Stimulated activated CD8-positive, alpha-beta memory T cell treated with anti-CD3 and anti-CD28 coated beads, Interleukin-12 subunit alpha, Interleukin-12 subunit beta, amount 100 ng/mL, for 1 hour (primary cell): ENCODE measurements at regions not wholly inside any gene's neighbourhood (a gene's known extent, or its start where the extent isn't known, plus 50 kb on each side); places are given as distances from the start of the nearest gene placed in this dataset.
"Not testable (repeated sequence)": the region's sequence is repeated elsewhere in the genome, so short reads cannot be mapped to it uniquely, and the experiment has no call there.

Source experiments
- DNase-seq: peaks from one replicate; pipeline ENCODE4 v3.0.0-alpha.2; 2020; ENCODE audit warnings: low read depth

- DNase-seq, result not testable (repeated sequence)
Measured at GRCh38 chr5:166742951-166743350, 1548.5 kb upstream of the WWC1 start.

- DNase-seq, result no peak
Measured at GRCh38 chr5:166746506-166746905, 1544.9 kb upstream of the WWC1 start.

- DNase-seq, result no peak
Measured at GRCh38 chr5:166750376-166750775, 1541.1 kb upstream of the WWC1 start.

- no peak for DNase-seq
Measured at GRCh38 chr5:166758151-166758550, 1533.3 kb upstream of the WWC1 start.

GRCh38 chr5:166767858-166768257 is 1523.6 kb upstream of the WWC1 start:
- no peak for DNase-seq

- no peak for DNase-seq
Measured at GRCh38 chr5:166768536-166768935, 1522.9 kb upstream of the WWC1 start.

- DNase-seq, result no peak
Measured at GRCh38 chr5:166772770-166773169, 1518.7 kb upstream of the WWC1 start.

GRCh38 chr5:166781737-166782136 is 1509.7 kb upstream of the WWC1 start:
- no peak for DNase-seq

GRCh38 chr5:166784545-166785078 is 1506.8 kb upstream of the WWC1 start:
- DNase-seq, result no peak

GRCh38 chr5:166786178-166786577 is 1505.3 kb upstream of the WWC1 start:
- DNase-seq, result no peak

- DNase-seq, result no peak
Measured at GRCh38 chr5:166786889-166787288, 1504.6 kb upstream of the WWC1 start.

GRCh38 chr5:166788050-166788449 is 1503.4 kb upstream of the WWC1 start:
- no peak for DNase-seq

- no peak for DNase-seq
Measured at GRCh38 chr5:166795756-166796155, 1495.7 kb upstream of the WWC1 start.

GRCh38 chr5:166803058-166803457 is 1488.4 kb upstream of the WWC1 start:
- DNase-seq, result no peak

- not testable (repeated sequence) for DNase-seq
Measured at GRCh38 chr5:166804223-166804622, 1487.2 kb upstream of the WWC1 start.

- DNase-seq, result not testable (repeated sequence)
Measured at GRCh38 chr5:166804693-166805092, 1486.8 kb upstream of the WWC1 start.

GRCh38 chr5:166810093-166810658 is 1481.3 kb upstream of the WWC1 start:
- not testable (repeated sequence) for DNase-seq

GRCh38 chr5:166810721-166811120 is 1480.7 kb upstream of the WWC1 start:
- DNase-seq, result no peak

GRCh38 chr5:166823360-166823759 is 1468.1 kb upstream of the WWC1 start:
- no peak for DNase-seq

GRCh38 chr5:166834246-166834645 is 1457.2 kb upstream of the WWC1 start:
- DNase-seq, result no peak

GRCh38 chr5:166845044-166845443 is 1446.4 kb upstream of the WWC1 start:
- DNase-seq, result no peak

- DNase-seq, result no peak
Measured at GRCh38 chr5:166856791-166857190, 1434.7 kb upstream of the WWC1 start.

GRCh38 chr5:166860426-166860825 is 1431.0 kb upstream of the WWC1 start:
- no peak for DNase-seq

GRCh38 chr5:166862581-166862980 is 1428.9 kb upstream of the WWC1 start:
- no peak for DNase-seq
